ENCODE measurements at regions not wholly inside any gene's neighbourhood (a gene's known extent, or its start where the extent isn't known, plus 50 kb on each side); places are given as distances from the start of the nearest gene placed in this dataset.

- H3K36me3 ChIP-seq (replicated peaks; ENCODE audit: low read depth, low read length): no peaks in the 10 kb centered on the region
- H3K4me2 ChIP-seq (ENCODE audit: low read length): no peak overlapping the region
- H4K20me1 ChIP-seq (ENCODE audit: insufficient read depth, low read length): no peaks in the 10 kb centered on the region
- TF ChIP-seq CTCF (IDR thresholded peaks at IDR 0.05; ENCODE audit: low read depth, low read length) (no peak), EZH2phosphoT487 (IDR thresholded peaks at IDR 0.05; ENCODE audit: low read depth) (no peak)
- H3K9me3 ChIP-seq (ENCODE audit: insufficient read depth, low read length): no peaks in the 10 kb centered on the region
- H3K27ac ChIP-seq (ENCODE audit: low read length): no peak overlapping the region
- H3K4me3 ChIP-seq (ENCODE audit: low read length): no peak overlapping the region
- H3K9ac ChIP-seq (ENCODE audit: low read length): no peak overlapping the region
- no peaks in the 10 kb centered on the region for H3K4me1 ChIP-seq (ENCODE audit: low read length)
- H3K79me2 ChIP-seq (ENCODE audit: low read length): no peaks in the 10 kb centered on the region
- H2AFZ ChIP-seq (ENCODE audit: low read depth, low read length): no peak overlapping the region
- H3K27me3 ChIP-seq (ENCODE audit: low read depth, low read length): no peaks in the 10 kb centered on the region
Measured at GRCh38 chr10:20981419-20981953, 84.4 kb upstream of the NEBL start.

- Histone ChIP-seq H4K20me1 (ENCODE audit: insufficient read depth, low read length) (no peaks in the 10 kb centered on the region), H3K4me2 (ENCODE audit: low read length) (no peak overlapping the region), H3K4me3 (ENCODE audit: low read length) (no peak overlapping the region), H3K27me3 (ENCODE audit: low read depth, low read length) (no peaks in the 10 kb centered on the region), H3K79me2 (ENCODE audit: low read length) (no peaks in the 10 kb centered on the region), H3K9me3 (ENCODE audit: insufficient read depth, low read length) (no peaks in the 10 kb centered on the region), H3K9ac (ENCODE audit: low read length) (no peak overlapping the region), H2AFZ (ENCODE audit: low read depth, low read length) (no peak overlapping the region), H3K27ac (ENCODE audit: low read length) (no peak overlapping the region), H3K4me1 (ENCODE audit: low read length) (no peaks in the 10 kb centered on the region), H3K36me3 (replicated peaks; ENCODE audit: low read depth, low read length) (no peaks in the 10 kb centered on the region)
- TF ChIP-seq EZH2phosphoT487 (IDR thresholded peaks at IDR 0.05; ENCODE audit: low read depth) (no peak), CTCF (IDR thresholded peaks at IDR 0.05; ENCODE audit: low read depth, low read length) (no peak)
Measured at GRCh38 chr10:20978617-20979016, 81.5 kb upstream of the NEBL start.

- H3K36me3 ChIP-seq (replicated peaks; ENCODE audit: low read depth, low read length): no peaks in the 10 kb centered on the region
- TF ChIP-seq EZH2phosphoT487 (IDR thresholded peaks at IDR 0.05; ENCODE audit: low read depth) (no peak), CTCF (IDR thresholded peaks at IDR 0.05; ENCODE audit: low read depth, low read length) (no peak)
- no peaks in the 10 kb centered on the region for H3K27me3 ChIP-seq (ENCODE audit: low read depth, low read length)
- H3K27ac ChIP-seq (ENCODE audit: low read length): no peak overlapping the region
- no peak overlapping the region for H3K9ac ChIP-seq (ENCODE audit: low read length)
- H3K79me2 ChIP-seq (ENCODE audit: low read length): no peaks in the 10 kb centered on the region
- no peak overlapping the region for H3K4me3 ChIP-seq (ENCODE audit: low read length)
- no peaks in the 10 kb centered on the region for H4K20me1 ChIP-seq (ENCODE audit: insufficient read depth, low read length)
- H3K9me3 ChIP-seq (ENCODE audit: insufficient read depth, low read length): no peaks in the 10 kb centered on the region
- no peak overlapping the region for H2AFZ ChIP-seq (ENCODE audit: low read depth, low read length)
- H3K4me2 ChIP-seq (ENCODE audit: low read length): no peak overlapping the region
- H3K4me1 ChIP-seq (ENCODE audit: low read length): no peaks in the 10 kb centered on the region
Measured at GRCh38 chr10:20977300-20977699, 80.2 kb upstream of the NEBL start.

- Histone ChIP-seq H3K4me2 (ENCODE audit: low read length) (no peak overlapping the region), H3K36me3 (replicated peaks; ENCODE audit: low read depth, low read length) (no peaks in the 10 kb centered on the region), H3K27me3 (ENCODE audit: low read depth, low read length) (no peaks in the 10 kb centered on the region), H4K20me1 (ENCODE audit: insufficient read depth, low read length) (no peaks in the 10 kb centered on the region), H3K79me2 (ENCODE audit: low read length) (no peaks in the 10 kb centered on the region), H3K9ac (ENCODE audit: low read length) (no peak overlapping the region), H2AFZ (ENCODE audit: low read depth, low read length) (no peak overlapping the region), H3K9me3 (ENCODE audit: insufficient read depth, low read length) (no peaks in the 10 kb centered on the region), H3K27ac (ENCODE audit: low read length) (no peak overlapping the region), H3K4me1 (ENCODE audit: low read length) (no peaks in the 10 kb centered on the region), H3K4me3 (ENCODE audit: low read length) (no peak overlapping the region)
- TF ChIP-seq EZH2phosphoT487 (IDR thresholded peaks at IDR 0.05; ENCODE audit: low read depth) (no peak), CTCF (IDR thresholded peaks at IDR 0.05; ENCODE audit: low read depth, low read length) (no peak)
Measured at GRCh38 chr10:20976891-20977290, 79.8 kb upstream of the NEBL start.

All from OCI-LY3 (cell line).